Fibroblast of skin of scalp (primary cell): ENCODE measurements at regions not wholly inside any gene's neighbourhood (a gene's known extent, or its start where the extent isn't known, plus 50 kb on each side); places are given as distances from the start of the nearest gene placed in this dataset.

Source experiments
- DNase-seq: peaks from one replicate; pipeline ENCODE4 v3.0.0-alpha.2; 2013

DNA sequence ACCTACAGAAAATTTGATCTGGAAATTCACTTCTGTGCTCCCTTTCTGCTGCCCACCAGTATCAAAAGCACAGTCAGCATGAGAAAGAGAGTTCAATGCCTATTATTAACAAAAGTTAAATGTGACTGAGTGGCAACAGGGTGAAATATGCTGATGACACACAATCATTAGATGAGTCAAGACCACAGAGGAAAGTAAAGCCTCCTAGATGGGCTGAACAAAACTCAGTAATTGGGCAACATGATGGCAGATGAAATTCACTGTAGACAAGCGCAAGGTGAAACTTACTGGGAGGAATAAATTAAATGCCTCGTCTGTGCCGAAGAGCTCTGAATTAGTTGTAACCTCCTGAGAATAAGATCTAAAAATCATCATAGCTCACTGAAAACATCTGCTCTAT lies 752.8 kb downstream of the IRX1 start:
- DNase-seq = peak; percentile 52

DNA sequence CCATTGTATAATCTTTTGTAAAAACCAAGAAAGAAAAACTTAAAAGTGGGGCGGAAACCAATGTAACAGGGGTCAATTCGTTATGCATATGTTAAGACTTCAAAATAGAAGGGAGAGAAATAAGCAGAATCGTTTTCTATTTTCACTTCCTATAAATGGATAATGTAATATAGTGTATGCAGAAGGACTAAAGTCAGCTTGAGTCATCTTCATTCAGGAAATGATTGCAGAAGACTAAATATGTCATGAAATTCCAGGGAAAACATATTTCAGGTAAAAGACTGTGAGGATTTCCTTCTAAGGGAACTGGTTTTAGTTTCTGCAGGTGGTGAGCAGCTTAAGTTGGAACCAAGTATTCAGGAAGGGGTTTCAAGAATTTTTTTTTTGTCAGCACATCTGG lies 753.3 kb downstream of the IRX1 start:
- DNase-seq = no peak

DNA sequence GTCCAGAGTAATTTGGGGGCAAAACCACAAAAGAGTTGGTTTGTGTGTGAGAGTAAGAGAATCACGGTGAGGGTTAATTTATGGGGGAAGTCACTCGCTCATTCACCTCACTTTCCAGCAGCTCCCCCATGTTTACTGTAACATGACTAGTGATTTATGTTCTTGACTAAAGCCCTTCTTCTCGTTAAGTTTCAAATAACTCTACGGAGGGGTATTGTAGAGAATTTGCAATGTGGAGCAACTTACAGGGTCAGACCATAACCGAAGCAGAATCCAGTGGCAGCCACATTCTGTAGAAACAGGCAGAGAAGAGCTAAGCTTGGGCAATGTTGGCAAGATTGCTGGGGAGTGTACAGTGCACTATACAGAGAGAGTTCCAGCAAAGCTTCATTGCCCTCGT lies 760.6 kb downstream of the IRX1 start:
- DNase-seq = no peak

DNA sequence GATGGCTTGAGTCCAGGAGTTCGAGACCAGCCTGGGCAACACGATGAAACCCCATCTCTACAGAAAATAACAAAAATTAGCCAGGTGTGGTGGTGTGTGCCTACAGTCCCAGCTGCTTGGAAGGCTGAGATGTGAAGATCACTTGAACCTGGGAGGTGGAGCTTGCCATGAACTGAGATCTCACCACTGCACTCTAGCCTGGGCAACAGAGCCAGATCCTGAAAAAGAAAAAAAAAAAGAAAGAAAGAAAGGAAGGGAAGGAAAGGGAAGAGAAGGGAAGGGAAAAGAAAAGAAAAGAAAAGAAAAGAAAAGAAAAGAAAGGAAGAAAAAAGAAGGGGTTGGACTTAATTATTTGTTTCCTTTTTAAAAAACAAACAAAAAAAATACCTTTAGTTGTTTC lies 764.2 kb downstream of the IRX1 start:
- DNase-seq = no peak

DNA sequence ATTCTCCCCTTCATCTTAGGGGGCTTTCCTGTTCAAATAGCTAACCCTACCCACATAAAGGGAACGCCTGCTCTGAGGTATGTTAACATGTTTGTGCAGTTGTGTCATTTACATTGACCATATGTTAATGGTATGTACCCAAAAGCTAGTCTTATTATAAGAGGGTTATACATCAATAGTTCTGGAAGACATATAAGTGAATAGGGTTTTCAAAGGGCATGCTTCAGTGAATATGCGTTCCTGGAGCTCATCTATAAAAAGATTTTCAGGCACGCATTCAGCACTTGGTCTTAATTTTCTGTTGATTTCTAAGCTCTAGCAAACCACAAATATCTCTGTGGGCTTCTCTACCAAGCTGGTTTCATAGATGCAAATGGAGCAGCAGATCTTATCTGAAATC lies 766.1 kb downstream of the IRX1 start:
- peak; percentile 63 for DNase-seq

DNA sequence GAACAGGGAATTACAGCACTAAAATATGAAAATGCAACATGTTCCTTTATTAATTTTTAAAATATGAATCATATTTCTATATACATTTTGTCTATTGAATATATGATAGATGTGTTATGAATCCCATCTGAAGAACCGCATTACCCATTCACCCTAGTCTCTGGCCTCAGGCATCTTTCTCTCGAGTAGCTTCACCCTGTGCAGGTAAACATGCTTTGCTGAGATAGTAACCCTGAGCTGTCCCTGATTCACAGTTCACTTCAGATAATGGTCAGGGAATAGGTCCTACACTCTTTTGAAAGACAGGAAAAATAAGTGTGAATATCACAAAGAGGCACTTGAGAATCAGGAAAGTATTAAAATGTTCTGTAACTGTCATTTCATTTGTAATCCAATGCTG lies 766.8 kb downstream of the IRX1 start:
- DNase-seq = no peak

DNA sequence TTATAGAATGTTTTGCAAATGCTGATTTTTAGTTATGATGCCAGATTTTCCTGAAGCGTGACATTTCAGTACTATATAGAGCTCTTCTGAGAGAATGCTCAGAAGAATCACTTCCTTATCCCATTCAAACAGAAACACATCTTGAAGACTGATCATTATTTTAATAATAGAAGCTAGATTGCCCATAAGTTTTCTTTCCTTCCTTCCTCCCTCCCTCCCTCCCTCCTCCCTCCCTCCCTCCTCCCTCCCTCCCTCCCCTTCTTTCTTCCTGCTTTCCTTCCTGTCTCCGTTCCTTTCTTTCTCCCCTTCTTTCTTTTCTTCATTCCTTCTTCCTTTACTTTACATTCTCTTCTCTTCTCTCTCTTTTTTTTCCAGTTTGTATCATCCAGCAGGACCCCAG lies 767.4 kb downstream of the IRX1 start:
- no peak for DNase-seq

DNA sequence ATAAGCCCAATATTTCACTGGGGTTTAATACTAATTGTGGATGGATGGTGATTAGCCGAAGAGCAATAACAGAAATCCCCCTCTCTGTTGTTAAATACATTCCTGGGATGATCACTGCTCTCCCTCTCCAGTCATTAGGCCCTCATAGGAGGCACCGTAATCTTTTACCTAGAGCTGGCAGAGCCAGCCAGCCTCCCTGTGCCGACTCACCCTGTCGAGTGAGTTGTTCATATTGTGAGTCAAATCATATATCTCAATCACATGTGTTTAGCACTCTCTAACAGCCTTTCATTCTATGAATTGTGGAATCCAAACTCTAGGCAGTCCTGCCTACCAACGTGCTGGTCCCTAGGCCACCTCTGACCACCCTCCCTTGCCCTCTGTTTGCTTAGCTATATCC lies 771.0 kb downstream of the IRX1 start:
- no peak for DNase-seq

DNA sequence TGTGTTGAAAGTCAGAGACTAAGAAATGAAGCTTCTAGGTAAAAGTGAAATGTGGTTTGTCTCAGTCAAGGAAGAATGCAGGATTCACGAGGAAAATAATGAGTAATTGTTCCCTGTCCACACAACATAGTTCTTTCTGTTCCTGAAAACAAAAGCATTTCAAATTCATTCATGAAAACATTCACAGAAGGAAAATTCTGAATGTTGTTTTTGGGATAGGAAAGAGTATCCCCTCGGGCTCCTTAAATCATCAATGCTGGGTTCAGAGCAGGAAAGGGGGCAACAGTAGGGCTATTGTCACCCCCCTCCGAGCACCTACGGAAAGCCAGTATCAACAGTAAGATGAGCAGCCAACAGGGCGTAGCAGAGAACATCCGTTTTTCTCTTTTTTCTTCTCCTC lies 769.9 kb upstream of the ADAMTS16 start:
- DNase-seq = no peak

DNA sequence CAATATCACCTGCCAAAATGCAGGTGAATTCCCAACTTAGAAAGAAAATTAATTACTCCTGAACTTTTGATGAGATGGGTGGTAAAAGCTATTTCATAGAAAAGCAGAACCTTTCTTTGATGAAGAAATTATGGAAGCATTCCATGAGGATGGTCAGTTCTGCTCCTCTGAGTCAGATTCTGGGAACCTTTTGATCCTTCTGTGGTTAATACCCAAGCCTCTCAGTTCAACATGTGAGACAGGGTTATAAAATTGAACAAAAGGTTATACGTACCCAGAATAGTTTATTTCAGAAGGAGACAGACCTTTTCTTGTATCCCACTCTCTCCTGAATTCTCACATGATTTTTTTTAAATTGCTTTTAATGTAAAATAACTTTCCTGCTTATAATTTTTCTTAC lies 767.6 kb upstream of the ADAMTS16 start:
- no peak for DNase-seq

DNA sequence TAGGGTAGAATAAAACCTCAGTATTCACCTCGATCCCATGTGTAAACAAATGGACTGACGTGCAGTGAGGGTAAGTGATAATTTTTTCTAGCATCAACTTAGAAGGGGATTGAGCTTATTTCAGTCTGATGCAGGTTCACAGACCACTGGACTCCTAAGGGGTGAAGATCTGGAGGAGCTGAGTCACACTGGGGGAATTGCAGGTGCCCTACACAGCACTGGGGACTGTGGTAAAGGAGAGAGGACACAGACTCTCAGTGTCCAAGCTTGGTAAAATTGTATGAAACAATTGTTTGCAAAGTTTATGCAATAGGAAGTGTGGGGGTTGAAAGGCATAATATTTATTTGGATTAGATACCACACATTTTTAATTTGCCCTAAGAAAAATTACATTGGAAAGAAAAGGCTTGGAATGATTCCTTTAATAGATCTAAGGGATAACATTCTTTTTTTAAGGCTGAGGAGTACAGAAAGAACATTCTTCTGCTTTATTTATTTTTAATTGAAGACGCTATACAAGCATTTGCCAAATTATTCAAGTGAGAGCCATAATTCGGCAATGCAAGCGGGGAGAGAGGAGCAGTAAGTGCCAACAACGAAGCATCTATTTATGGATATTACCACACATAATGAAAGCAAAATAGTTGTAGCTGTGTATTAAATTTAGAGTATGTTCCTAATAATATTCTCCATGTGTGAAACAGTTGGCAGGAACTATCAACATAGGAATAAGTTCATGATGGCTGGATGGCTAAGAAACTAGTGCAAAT lies 766.9 kb upstream of the ADAMTS16 start:
- no peak for DNase-seq

DNA sequence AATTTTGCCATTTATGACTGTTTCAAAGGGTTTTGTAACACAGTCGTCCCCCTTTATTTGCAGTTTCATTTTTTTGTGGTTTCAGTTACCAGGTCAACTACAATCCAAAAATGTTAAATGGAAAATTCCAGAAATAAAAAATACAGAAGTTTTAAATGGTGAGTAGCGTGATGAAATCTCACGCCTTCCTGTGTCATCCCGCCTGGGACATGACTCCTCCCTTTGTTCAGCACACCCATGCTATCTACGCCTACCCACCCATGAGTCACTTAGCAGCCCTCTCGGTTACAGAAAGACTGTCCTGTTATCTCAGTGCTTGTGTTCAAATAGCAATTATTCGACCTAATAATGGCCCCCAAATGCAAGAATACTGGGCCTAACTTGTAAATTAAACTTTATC lies 765.3 kb upstream of the ADAMTS16 start:
- DNase-seq = peak; percentile 49

DNA sequence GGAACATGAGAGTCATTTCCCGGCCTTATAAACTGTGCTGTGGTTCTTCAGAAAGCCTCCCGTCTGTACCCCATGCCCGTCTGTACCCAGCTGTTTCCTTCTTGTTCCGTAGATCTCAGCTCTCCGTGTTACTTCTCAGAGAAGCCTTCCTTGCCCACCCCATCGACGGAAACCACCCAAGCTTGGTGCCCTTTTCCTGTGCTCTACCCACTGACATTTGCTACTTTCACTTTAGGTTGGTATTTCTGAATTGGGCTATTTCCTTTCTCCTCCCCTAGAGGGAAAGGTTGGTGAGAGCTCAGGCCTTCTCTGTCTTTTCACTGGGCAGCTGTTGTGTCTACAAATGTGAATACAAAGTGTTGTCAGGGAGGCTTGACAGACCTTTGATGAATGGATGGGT lies 764.5 kb upstream of the ADAMTS16 start:
- no peak for DNase-seq

DNA sequence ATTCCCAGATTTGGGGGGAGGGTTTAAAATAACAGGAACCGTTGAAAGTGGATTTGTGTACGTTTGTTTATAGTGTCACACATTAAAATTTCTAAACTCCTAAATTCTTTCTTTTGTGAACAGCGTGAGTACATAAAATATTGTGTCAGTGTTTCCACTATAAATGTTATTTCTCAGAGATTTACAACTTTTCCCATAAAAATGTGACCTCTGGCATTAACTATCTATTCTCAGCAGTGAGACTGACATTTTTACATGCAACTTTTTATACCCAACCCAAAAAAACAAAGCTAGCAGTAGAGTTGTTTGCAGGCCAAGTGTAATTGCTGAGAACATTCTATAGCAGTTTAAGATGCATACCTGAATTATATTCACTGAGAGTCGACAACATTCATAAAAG lies 757.0 kb upstream of the ADAMTS16 start:
- DNase-seq = no peak

DNA sequence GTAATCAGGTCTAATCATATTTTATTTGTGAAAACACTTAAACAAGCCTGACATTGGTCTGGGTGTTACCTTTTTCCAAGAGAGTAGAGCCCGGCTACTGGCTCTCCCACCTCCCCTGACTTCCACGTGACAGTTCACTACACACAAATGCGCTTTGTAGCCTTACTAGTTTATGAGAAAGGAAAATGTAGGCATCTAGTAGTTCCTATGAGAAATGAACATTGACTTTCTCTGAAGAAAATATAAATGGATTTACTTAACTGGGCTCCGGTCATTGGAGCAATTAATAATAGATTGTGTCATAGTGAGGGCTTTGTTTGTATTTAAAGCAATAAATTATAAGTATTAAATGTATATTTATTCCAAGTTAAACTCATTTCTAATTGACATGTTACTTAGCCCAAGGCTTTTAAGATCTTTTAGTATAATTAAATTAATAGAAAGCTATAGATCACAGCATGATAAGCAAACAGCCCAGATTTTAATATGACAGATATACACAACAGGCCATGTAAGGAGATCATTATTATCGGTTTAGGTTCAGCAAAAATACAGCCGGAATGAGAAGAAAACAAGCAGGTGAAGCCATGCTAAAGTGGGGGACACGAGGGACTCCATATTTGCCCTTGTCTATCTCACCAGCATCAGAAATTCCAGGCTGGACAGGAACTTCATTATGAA lies 756.5 kb upstream of the ADAMTS16 start:
- no peak for DNase-seq

DNA sequence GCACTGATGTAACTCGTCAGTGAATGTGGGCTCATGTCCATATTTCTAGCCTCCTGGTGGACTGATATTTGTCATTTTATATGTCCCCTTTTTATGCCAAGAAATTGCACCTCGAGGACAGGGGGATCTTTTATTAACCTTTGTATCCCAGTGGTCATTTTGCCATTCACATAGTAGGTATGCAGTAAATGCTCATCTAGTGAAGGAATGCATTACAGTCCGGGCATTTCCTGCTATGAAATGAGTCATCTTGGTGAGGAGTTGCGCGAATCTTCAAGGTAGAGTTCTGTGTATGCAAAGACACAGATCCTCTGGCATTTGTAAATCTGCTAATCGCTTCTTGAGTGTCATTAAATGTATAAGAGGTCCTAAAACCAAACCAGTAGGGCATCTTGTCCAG lies 755.5 kb upstream of the ADAMTS16 start:
- DNase-seq = no peak

DNA sequence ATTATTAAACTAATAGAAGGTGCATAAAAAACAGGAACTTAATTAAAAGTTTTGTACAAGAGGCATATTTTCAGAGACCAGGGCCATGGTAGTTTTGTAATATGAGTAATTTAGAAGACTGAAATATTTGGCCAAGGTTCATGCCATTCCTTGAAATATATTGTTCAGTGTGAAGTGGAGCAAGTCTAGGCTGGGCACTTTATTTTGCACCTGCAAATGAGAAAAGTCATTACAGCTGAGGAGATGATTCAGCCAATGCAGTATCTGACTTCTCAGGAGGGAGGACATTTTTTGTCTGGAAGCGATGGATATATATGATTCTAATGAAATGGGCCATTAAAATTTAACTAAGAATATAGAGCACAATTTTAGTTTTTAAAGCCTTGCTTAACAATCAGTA lies 754.0 kb upstream of the ADAMTS16 start:
- DNase-seq = no peak

DNA sequence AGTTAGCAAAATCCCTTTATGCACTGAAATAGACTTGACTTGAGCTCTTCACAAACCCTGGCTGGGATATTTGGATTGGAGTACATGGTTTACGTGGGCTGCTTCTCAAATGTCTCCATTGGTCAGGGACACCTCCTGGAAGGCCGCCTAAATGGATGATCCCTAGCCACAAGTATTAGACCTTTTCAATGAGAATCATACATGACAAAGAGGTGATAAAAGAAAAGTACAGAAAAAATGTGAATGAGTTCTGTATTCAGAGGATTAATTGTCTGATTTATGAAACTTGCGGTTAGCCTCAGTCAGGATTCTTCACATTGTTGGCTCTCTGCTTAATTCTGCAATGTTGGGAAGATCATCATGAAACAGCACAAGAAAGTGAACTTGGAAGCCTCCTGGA lies 752.8 kb upstream of the ADAMTS16 start:
- peak; percentile 72 for DNase-seq

DNA sequence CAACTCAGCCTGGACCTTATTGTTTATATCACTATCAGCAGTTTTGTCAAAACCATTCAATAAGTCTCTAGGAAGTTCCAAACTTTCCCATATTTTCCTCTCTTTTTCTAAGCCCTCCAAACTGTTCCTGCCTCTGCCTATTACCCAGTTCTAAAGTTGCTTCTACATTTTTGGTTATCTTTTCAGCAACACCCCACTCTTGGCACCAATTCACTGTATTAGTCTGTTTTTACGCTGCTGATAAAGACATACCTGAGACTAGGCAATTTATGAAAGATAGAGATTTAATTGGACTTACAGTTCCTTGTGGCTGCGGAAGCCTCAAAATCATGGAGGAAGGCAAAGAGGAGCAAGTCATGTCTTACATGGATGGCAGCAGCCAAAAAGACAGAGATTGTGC lies 744.4 kb upstream of the ADAMTS16 start:
- no peak for DNase-seq

DNA sequence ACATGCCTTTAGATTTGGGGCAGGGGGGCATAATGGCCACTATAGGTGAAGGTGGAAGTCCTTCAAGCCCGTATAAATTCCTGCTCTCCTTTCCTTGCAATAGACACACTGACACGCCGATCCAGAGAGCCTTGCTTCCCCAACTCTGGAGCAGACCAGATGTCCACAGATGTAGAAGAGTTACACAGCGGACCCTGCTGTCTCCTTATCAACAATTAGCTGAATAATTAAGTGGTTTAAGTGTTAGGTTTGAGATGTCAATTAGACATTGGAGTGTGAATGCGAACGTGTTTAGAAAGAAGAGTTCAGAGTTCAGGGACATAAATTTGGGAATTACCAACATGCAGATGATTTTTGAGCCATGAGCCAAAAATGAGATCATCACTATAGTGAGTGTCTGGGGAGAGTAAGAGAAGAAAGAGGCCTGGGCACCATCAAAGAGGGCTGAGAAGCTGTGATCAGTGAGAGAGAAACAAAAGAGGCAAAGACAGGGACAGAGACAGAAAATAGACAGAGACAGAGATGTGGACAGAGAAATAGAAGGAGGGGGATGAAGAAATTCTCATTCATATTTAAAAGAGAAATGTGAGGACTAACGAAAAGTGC lies 734.4 kb upstream of the ADAMTS16 start:
- DNase-seq = no peak

DNA sequence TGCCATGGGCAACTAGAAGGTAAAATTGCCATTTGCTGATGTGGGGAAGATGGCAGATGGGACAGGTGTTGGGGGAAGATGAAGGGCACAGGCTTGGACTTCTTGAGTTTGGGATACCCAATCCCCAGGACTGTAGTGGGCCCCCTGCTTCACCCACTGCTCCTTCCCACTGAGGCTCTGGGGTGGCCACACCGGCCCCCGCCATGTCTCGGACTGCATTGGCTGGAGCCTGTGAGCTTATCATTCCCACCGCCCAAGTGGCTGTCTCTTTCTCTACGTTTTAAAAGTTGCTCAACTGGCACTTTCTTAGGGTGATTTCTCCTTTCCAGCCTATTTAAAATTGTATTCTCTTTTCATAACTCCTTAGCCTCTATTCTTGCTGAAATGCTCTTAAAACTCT lies 730.0 kb upstream of the ADAMTS16 start:
- no peak for DNase-seq

DNA sequence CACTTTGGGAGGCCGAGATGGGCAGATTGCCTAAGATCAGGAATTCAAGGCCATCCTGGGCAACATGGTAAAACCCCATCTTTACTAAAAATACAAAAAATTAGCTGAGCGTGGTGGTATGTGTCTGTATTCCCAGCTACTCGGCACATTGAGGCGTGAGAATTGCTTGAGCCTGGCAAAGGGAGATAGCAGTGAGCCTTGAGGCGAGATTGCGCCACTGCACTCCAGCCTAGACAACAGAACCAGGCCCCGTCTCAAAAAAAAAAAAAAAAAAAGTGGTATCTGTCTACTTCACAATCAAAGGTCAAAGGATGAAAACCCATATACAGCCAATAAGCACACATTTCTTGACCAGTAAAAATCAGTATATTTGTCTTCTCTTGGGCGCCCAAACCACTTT lies 728.5 kb upstream of the ADAMTS16 start:
- DNase-seq = no peak

DNA sequence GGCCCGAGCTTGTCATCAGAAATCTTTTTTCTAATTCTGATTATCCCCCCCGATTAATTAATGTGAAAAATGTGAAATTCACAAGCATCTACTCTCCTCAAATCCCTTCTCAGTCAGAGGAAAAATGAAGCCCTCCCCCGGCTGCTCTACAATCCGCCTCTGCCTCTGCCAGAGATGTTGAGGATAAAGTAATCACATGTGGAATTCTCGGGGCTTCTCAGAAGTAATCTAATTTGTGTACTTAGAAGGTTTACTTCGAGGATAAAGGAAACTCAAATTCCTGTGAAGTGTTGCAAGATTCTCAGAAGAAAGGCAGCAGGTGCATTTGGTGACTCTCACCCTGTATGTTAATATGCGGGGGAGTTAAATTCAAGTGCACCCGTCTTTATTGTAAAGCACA lies 726.1 kb upstream of the ADAMTS16 start:
- no peak for DNase-seq

DNA sequence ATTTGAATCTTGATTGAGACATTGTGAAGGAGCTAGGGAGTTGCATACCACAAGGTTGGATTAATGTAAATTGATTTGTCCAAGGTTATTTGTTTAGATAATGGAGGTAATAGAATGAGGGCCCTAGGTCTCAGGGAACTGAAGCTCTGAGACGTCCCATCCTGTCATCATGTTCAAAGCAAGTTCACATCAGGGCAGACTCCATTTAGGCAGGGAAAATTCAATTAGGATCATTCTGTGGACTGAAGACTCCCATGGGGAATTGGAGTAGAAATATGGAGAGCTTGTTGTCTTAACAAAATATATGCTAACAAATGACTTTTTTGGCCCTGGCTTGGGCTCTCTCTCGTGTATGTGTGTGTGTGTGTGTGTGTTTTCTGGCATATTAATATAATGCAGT lies 722.0 kb upstream of the ADAMTS16 start:
- no peak for DNase-seq
